ENCODE measurements at regions not wholly inside any gene's neighbourhood (a gene's known extent, or its start where the extent isn't known, plus 50 kb on each side); places are given as distances from the start of the nearest gene placed in this dataset.

GRCh38 chr3:72591522-72592421 lies 256.5 kb downstream of the SHQ1 start:
- DNase-seq (ENCODE audit: low spot score): peak; percentile 58

- no peak for DNase-seq (ENCODE audit: low spot score)
Measured at GRCh38 chr3:72590732-72591221, 257.5 kb downstream of the SHQ1 start.

GRCh38 chr3:72587282-72587681 lies 261.0 kb downstream of the SHQ1 start:
- DNase-seq (ENCODE audit: low spot score): no peak

DNA sequence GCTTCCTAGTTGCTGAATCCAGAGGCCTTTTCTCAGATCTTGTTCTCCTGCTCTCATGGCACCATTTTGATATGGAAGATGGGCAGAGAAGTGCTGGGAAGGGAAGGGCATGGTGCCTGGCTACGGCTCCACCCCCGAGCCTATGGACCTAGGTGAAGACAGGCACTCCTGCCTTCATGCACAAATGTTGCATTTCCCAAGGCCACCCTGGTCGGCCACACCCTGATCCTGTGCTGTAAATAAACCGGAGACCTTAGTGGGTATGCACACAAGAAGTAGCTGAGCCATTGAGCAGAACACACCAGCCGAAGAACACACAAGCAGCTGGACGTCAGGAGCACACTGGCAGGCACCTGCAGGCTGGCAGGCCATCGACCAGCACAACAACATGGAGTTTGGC lies 261.6 kb downstream of the SHQ1 start:
- DNase-seq (ENCODE audit: low spot score): no peak

- DNase-seq (ENCODE audit: low spot score): no peak
Measured at GRCh38 chr3:72585966-72586365, 262.3 kb downstream of the SHQ1 start.

DNA sequence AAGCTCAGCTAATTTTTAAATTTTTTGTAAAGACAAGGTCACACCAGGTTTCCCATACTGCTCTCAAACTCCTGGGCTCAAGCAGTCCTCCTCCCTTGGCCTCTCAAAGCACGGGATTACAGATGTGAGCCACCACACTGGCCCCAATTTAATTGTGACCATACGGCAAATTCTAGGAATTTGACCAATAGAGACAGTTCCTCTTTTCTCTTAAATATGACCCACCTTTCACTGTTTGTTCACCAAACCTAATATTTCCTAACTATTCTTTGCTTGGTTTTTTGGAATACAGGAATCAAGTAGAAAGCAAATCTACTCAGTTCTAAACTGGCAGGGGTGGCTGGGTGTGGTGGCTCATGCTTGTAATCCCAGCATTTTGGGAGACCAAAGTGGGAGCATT lies 264.0 kb downstream of the SHQ1 start:
- no peak for DNase-seq (ENCODE audit: low spot score)

DNA sequence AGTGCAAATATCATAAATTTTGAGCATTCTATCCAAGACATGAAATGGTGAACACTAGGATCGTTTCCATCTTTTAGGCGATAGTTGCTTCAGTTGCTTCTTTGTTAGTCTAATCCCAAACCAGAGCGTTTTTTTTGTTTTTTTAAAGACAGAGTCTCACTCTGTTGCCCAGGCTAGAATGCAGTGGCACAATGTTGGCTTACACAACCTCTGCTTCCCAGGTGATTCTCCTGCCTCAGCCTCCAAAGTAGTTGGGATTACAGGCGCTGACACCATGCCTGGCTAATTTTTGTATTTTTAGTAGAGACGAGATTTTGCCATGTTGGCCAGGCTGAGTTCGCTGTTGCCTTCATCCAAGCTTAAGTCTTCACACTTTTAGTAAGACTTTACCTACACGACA lies 265.3 kb downstream of the SHQ1 start:
- DNase-seq (ENCODE audit: low spot score): no peak

GRCh38 chr3:72582211-72582878 lies 265.9 kb downstream of the SHQ1 start:
- no peak for DNase-seq (ENCODE audit: low spot score)

- DNase-seq (ENCODE audit: low spot score): no peak
Measured at GRCh38 chr3:72580900-72581299, 267.3 kb downstream of the SHQ1 start.

DNA sequence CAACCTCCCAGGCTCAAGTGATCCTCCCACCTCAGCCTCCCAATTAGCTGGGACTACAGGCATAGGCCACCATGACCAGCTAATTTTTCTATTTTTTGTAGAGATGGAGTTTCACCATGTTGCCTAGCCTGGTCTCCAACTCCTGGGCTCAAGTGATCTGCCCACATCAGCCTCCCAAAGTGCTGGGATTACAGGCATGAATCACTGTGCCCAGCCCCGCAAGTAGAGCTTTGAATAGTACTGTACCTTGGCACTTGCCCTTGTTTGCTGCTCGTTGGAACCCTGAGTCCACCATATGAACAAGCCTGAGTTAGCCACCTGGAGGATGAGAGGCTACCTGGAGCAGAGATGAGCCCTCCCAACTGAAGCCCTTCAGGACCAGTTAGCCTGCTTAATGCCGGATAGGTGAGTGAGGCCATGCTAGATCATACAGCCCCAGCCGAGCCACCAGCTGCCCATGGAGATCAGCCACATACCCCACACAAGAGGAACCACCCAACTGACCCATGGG lies 267.9 kb downstream of the SHQ1 start:
- DNase-seq (ENCODE audit: low spot score): no peak

DNA sequence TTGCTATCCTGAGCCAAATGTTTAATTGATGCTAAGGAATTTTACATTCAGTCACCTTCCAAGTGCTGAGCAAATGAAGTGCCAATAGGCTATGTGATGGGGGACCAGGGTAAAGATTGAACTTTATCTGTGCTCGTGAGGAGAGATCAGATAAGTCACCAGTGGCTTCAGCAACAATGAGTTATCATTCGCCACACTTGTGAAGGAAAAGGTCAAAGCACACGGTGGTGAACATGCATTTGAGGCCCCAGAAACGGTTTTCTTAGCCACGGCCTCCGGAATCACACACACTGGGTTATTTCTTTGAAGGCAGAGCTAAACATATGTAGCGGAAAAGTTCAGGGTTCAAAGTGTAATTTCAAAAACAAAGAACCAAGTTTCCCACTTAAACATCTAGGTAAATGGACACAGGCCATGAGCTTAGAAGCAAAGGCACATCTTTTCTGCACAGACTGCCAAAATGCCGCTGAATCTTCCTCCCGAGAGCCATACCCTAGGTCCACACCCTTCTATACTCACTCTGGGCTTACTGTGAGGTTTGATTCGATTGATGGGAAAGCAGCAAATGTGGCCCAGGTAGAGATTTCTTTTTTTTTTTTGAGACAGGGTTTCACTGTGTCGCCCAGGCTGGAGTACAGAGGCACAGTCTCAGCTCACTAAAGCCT lies 268.5 kb downstream of the SHQ1 start:
- DNase-seq (ENCODE audit: low spot score): no peak

- DNase-seq (ENCODE audit: low spot score): no peak
Measured at GRCh38 chr3:72579191-72579580, 269.1 kb downstream of the SHQ1 start.

DNA sequence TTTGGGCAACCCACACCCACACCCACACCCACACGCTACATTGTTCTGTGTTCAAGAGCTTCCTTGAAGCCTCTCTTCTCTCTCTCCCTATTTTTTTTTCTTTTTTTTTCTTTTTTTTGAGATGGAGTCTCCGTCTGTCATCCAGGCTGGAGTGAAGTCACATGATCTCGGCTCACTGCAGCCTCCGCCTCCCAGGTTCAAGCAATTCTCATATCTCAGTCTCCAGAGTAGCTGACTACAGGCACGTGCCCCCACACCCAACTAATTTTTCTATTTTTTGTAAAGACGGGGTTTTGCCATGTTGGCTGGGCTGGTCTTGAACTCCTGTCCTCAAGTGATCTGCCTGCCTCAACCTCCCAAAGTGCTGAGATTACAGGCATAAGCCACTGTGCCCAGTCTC lies 271.1 kb downstream of the SHQ1 start:
- DNase-seq (ENCODE audit: low spot score): no peak

GRCh38 chr3:72576563-72576962 lies 271.7 kb downstream of the SHQ1 start:
- DNase-seq (ENCODE audit: low spot score): no peak

DNA sequence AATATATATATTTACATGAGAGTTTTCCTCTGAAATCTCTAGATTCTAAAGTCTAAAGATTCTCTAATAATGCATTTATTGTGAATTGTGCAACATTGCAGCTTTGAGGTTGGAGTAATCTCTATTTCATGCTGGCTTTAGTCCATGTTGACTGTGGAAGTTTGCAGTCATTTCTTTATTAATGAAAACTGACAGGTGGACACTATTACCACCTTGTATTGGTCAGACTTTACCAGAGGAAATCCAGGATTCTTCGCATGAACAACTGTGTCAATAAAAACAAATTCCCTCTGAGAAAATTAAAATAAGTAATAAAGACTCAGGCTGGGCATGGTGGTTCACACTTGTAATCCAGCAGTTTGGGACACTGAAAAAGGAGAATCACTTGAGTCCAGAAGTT lies 274.1 kb downstream of the SHQ1 start:
- no peak for DNase-seq (ENCODE audit: low spot score)

DNA sequence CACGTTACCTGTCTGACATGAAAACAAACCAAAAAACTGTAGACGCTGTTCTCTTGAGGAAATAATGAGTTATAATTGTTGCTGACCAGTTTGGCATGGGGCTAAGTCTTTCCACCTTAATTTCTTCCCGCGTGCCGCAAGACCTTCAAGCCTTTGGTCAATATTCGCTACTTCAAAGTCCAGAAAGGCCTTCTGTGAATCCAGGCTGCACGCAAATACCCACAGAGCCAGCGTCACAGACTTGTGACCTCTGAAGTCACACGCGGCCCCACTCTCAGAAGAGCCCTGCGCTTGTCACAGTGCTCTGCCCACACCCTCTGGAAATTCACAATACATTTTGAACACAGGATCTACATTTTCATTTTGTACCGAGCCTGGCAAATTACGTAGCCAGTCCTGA lies 275.2 kb downstream of the SHQ1 start:
- no peak for DNase-seq (ENCODE audit: low spot score)

- no peak for DNase-seq (ENCODE audit: low spot score)
Measured at GRCh38 chr3:72572489-72573007, 275.7 kb downstream of the SHQ1 start.

DNA sequence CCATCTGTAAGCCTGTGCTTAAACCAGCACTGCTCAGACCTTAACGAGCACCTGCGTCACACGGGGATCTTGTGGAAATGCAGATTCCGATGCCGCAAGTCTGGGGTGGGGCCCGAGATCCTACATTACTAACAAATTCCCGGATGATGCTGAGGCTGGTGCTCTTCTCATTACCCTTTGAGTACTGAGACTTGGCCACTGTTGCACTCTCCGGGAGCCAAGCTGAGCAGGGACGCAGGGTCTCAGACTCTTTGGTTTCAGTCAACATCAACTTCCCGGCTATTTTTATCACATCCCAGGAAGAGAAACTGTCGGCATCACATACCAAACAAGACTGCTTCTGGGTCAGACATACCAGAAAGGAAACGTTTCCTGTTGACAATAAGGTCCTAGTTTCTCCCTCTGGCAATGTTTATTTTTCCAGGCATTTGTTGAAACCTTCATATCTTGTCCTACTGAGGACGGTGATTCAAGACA lies 276.6 kb downstream of the SHQ1 start:
- no peak for DNase-seq (ENCODE audit: low spot score)

DNA sequence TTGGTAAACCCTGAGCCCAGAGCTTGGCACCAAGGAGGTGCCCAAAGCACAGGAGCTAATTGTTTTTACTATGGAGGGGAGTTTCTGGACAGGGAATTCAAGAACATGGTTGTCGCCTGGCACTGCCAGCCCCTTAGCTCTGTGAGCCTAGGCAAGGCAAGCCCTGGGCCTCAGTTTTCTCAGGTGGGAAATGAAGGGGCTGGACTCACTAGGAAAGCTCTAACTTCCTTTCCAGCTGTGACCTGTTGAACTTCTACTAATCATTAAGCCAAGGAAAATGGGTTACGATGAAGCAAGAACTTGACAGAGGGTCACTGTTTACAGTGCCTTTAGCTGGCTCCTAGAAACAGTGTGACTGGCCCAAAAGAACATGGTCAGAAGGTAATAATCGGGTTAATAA lies 277.2 kb downstream of the SHQ1 start:
- peak; percentile 53 for DNase-seq (ENCODE audit: low spot score)

DNA sequence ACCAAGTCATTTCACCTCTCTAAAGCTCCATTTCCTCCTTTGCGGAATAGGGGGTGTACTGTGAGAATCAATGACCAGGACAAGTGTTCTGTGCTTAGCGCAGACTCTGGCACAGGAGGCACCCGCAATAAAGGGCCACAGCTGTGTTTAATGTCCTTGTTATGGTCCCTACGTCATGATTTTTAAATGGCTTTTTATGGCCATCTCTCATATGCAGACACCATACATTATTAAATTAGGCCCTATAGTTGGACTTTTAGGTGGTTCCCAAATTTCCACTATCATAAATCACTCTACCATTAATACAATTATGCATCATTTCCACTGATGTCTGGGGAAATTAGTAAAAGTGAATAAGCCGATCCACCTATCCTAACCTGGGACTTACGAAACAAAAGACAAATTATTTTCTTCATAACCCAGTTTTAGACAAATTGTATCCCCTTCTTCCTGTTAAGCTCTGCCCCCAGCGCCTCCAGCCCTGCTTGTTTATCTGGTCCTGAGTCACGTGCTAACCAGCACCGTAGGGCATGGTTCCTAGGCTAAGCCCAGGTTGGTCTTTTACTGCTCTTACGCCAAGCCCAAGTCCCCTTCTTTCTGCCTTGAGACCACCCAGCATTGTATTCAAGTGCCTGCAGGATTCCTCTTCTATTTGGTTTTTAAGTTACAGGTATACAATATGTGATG lies 278.3 kb downstream of the SHQ1 start:
- no peak for DNase-seq (ENCODE audit: low spot score)

DNA sequence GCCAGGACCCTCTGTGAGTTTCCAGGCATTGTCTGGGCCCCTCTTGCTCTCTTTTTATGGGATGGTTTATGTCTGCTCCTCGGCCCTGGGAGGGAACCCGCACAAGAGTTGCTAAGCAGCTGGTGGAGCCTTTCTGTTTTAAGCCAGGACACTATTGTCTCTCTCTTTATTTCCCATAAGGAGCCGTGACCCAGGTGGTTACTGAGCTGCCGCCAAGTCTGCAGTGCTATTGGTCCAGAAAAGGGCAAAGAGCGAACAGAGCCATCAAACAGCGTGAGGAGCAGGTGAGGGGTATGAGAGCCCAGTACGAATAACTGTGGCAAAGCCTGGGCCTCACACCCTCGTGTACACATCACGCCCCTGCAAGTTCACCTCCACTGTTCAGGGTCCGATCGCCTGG lies 280.2 kb downstream of the SHQ1 start:
- no peak for DNase-seq (ENCODE audit: low spot score)

DNA sequence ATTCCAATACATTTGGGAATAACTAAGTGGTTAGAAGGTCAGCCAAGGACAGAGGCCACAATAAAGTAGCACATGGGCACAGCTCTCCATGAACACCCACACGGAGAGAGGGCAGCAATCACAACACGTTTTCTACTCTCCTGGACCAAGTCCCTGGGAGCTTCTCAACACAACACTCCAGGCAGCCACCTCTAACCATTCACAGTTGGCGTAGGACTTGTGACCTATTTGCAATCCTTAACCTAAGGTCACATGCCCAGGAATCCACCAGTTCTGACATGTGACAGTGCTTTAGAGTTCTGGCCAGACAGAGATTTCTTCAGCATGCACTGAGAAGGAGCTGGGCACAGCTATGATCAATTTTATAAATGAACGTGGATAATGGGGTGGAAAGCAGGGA lies 280.8 kb downstream of the SHQ1 start:
- no peak for DNase-seq (ENCODE audit: low spot score)
